WTC11 (cell line): ENCODE measurements at regions not wholly inside any gene's neighbourhood (a gene's known extent, or its start where the extent isn't known, plus 50 kb on each side); places are given as distances from the start of the nearest gene placed in this dataset.

Experiments
- ZBTB21 ChIP-seq: sonication (generic); formaldehyde crosslinking; IDR thresholded peaks from 2 replicates; pipeline ENCODE4 v1.8.1; 2023; ENCODE audit warnings: mild to moderate bottlenecking, missing genetic modification reagents, borderline replicate concordance
- TF ChIP-seq, protein P1 (sequence below): fragments of 200-600 bp; IDR thresholded peaks from 2 replicates; pipeline ENCODE4 v1.8.0; 2022; ENCODE audit warnings: antibody characterized with exemption

DNA sequence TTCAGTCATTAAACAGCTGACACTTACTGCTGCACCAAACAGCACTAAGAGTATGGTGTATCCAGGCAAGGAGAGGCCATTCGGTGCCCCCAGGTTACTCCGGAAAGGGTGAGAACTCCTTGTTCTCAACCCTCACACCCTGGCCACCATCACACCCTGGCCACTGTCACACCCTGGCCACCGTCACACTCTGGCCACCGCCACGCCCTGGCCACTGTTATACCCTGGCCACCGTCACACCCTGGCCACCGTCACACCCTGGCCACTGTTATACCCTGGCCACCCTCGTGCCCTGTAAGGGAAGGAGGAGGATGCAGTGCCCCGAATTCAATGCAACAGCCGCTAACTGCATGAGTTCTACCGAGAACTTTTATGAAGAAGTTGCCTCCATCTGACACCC is 644.4 kb downstream of the TBC1D22A start:
- TF ChIP-seq ZBTB21 (CRISPR knock-in tag): no peak
- TF ChIP-seq, protein P1, sequence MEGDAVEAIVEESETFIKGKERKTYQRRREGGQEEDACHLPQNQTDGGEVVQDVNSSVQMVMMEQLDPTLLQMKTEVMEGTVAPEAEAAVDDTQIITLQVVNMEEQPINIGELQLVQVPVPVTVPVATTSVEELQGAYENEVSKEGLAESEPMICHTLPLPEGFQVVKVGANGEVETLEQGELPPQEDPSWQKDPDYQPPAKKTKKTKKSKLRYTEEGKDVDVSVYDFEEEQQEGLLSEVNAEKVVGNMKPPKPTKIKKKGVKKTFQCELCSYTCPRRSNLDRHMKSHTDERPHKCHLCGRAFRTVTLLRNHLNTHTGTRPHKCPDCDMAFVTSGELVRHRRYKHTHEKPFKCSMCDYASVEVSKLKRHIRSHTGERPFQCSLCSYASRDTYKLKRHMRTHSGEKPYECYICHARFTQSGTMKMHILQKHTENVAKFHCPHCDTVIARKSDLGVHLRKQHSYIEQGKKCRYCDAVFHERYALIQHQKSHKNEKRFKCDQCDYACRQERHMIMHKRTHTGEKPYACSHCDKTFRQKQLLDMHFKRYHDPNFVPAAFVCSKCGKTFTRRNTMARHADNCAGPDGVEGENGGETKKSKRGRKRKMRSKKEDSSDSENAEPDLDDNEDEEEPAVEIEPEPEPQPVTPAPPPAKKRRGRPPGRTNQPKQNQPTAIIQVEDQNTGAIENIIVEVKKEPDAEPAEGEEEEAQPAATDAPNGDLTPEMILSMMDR: no peak
